GM12873 (cell line): ENCODE measurements at regions not wholly inside any gene's neighbourhood (a gene's known extent, or its start where the extent isn't known, plus 50 kb on each side); places are given as distances from the start of the nearest gene placed in this dataset.

Source experiments
- TF ChIP-seq, protein P1 (sequence below): IDR thresholded peaks from 2 replicates; pipeline ENCODE4 v1.5.1; 2012; ENCODE audit warnings: low read depth, mild to moderate bottlenecking, moderate library complexity, low read length, control low read depth; ENCODE audit not compliant: insufficient read depth; ENCODE audit errors: missing control alignments

DNA sequence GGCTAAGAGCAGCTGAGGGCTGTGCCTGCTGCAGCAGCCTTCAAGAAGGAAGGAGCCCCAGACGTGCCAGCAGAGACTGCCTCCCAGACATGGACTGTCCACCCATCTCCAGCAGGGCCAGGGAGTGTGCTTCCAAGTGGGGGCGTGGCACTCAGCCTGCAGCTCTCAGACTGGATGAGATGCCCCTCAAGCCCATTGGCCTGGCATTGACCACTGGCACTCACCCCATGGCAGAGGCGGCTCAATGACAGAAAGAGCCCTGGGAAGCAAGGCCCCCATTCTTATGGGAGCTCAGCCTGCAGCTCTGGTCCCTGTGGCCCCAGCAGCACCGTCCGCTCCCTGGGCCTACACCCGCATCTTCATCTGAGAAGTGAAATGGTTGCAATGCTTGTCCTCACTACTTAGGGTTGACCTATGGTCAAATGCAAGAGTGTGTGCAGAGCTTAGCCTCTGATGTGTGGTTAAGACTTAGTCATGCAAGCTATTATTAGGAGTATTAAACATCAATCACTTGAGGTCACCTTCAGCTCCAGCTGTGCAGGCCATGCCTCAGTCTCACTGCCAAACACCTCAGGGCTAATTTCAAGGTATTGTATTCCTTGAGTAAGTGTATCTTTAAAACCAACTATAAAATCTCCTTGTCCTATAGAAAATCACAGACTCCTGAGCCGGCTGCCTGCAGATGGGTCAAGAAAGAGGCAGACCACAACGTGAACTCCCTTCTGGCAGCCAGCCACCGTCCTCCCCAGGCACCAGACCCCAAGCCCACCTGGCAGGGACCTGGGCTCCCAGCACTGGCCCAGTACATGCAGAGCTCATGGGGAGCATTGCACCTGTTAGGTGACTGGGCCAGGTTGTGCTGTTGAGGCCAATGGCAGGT, 194.8 kb downstream of the NDUFA10 start:
- TF ChIP-seq, protein P1, sequence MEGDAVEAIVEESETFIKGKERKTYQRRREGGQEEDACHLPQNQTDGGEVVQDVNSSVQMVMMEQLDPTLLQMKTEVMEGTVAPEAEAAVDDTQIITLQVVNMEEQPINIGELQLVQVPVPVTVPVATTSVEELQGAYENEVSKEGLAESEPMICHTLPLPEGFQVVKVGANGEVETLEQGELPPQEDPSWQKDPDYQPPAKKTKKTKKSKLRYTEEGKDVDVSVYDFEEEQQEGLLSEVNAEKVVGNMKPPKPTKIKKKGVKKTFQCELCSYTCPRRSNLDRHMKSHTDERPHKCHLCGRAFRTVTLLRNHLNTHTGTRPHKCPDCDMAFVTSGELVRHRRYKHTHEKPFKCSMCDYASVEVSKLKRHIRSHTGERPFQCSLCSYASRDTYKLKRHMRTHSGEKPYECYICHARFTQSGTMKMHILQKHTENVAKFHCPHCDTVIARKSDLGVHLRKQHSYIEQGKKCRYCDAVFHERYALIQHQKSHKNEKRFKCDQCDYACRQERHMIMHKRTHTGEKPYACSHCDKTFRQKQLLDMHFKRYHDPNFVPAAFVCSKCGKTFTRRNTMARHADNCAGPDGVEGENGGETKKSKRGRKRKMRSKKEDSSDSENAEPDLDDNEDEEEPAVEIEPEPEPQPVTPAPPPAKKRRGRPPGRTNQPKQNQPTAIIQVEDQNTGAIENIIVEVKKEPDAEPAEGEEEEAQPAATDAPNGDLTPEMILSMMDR: no peak

DNA sequence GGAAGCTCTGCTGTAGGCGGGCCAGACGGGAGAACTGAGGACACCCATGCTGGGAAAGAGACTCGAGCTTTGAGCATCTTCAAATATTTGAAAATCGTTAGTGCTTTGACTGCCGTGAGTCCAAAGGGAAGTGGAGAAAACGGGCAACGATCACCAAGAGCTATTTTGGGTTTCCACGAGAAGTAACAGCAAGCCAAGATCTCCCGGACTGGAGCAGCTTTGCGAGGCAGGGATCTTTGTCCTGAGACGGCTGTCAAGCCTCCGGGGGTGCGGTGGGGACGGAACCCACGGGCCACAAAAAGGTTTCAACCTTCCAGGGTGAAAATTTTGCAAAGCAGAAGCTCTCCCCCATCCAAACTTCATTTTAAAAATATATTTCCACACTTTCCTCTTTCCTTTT, 195.8 kb downstream of the NDUFA10 start:
- TF ChIP-seq, protein P1: no peak

DNA sequence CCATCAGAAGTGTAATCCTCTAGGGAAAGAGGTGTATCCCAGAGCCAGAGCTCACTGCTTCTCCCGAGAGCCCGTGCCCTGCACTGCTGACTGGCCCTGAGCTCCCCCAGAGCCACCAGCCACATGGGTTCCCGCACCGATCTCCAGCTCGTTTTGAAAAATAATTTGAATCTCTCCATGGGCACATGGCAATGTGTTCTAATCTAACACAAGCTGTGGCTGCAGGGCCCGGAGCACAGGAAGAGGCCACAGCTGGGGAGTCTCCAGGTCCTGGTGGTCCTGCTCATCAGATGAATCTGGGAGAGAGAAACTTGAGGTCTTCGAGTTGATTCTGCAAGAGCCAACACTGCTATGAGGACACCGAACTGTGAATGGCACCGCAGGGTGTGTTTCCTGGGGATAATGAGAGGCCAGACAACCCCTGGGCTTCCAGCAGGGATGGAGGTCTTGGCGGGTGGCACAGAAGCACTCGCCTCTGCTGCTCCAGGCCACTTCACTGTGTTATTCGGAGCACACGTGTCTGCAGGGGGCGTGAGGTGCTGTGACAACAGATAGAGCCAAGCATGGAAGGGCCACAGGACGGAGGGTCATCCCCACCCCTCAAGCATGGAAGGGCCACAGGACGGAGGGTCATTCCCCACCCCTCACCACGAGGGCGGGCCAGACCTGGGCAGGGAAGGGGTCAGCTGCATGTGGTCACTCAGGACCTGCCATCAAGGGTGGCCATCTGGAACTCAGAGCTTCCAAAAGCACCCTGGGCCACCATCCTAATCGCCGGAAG, 196.8 kb downstream of the NDUFA10 start:
- TF ChIP-seq, protein P1: no peak

- TF ChIP-seq, protein P1: no peak
Observed at GRCh38 chr2:239827523-239827890, 197.6 kb downstream of the NDUFA10 start.

DNA sequence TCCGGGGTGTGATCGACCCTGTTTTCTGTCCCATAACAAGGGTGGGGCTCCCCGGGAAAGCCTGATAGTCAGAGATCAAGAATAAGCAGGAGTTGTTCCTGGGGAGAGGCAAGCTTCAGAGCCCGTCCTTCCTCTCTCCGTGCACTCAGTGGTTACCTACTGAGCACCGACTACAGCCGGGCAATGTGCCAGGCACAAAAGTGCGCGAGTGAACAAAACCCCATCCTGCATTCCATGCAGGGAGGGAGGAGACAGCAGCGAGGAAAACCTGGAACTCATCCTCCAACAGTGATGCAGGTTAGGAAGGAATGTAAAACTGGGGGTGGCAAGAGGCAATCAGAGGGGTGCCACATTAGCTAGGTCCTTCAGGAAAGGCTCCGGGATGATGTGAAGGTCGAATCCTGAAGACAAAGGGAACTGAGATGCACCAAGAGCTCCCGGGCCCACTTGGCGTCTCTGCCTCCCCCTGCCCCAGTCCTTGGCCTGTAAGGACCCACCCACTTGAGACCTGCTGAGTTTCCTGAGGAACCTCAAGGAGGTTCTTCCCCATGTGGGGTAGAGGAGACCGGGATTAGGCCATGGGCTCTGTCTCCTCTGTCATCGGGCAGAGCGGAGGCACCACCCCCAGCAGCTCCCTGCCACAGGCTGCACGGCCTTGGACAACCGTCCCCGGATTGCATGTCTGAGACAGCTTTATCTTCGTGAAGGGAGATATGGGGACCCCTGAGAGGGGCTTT, 198.2 kb downstream of the NDUFA10 start:
- TF ChIP-seq, protein P1: no peak

GRCh38 chr2:239826376-239826775, 198.8 kb downstream of the NDUFA10 start:
- TF ChIP-seq, protein P1: no peak

DNA sequence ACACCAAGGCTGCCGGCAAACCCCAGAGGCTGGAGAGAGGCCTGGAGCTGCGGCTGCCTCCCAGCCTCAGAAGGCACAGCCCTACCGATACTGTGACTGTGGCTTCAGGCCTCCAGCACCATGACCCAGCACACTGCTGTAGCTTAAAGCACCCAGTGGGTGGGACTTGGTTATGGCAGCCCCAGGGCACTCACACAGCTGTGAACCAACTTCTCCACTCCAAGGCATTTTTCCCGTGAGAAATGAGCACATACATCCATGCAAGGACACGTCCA, 199.5 kb downstream of the NDUFA10 start:
- TF ChIP-seq, protein P1: no peak
